Activated CD4-positive, alpha-beta memory T cell treated with anti-CD3 and anti-CD28 coated beads, Interleukin-2, amount 10 ng/mL, durations not matched to agents 7 days and 5 days (primary cell): ENCODE measurements at regions not wholly inside any gene's neighbourhood (a gene's known extent, or its start where the extent isn't known, plus 50 kb on each side); places are given as distances from the start of the nearest gene placed in this dataset.

Experiments used
- CTCF ChIA-PET: fragments of 350-600 bp; sonication (Branson Sonifier 250); formaldehyde crosslinking; loops from one replicate; lab custom pipeline; 2021; ENCODE audit warnings: antibody characterized with exemption, inconsistent platforms; lab: Charles Lee
- POLR2A ChIA-PET: fragments of 350-600 bp; sonication (Branson Sonifier 250); formaldehyde crosslinking; loops from one replicate; lab custom pipeline; 2021; ENCODE audit warnings: antibody characterized with exemption; lab: Charles Lee
- DNase-seq: peaks from one replicate; pipeline ENCODE4 v3.0.0-alpha.2; 2020
- H3K27ac Mint-ChIP-seq: one replicate; pipeline ENCODE4 v1.8.0; 2021; ENCODE audit warnings: mild to moderate bottlenecking, mixed read lengths
- H3K27me3 Mint-ChIP-seq: one replicate; pipeline ENCODE4 v1.8.0; 2021; ENCODE audit warnings: mixed read lengths
- H3K36me3 Mint-ChIP-seq: one replicate; pipeline ENCODE4 v1.8.0; 2021; ENCODE audit warnings: low read depth, mixed read lengths
- H3K4me1 Mint-ChIP-seq: one replicate; pipeline ENCODE4 v1.8.0; 2021; ENCODE audit warnings: mixed read lengths
- H3K4me3 Mint-ChIP-seq: one replicate; pipeline ENCODE4 v1.8.0; 2021; ENCODE audit warnings: mild to moderate bottlenecking, mixed read lengths
- H3K9me3 Mint-ChIP-seq: one replicate; pipeline ENCODE4 v1.8.0; 2021; ENCODE audit warnings: mixed read lengths

GRCh38 chr2:71801969-71802368, 345.7 kb downstream of the CYP26B1 start:
- Mint-ChIP-seq H3K4me1 (no peaks in the 10 kb centered on the region), H3K36me3 (no peaks in the 10 kb centered on the region), H3K4me3 (no peak overlapping the region), H3K9me3 (no peaks in the 10 kb centered on the region), H3K27ac (no peak overlapping the region), H3K27me3 (no peaks in the 10 kb centered on the region)
- DNase-seq: no peak
- CTCF ChIA-PET: no interaction called here
- POLR2A ChIA-PET: no interaction called here

GRCh38 chr2:71801556-71801955, 346.1 kb downstream of the CYP26B1 start:
- CTCF ChIA-PET: interaction anchor here (0.5 kb wide), 1 partner anchor 928 kb away, joined by 4 read pairs; no protein-coding TSS in a partner anchor
- no peaks in the 10 kb centered on the region for H3K4me1 Mint-ChIP-seq
- no peak for DNase-seq
- no peak overlapping the region for H3K27ac Mint-ChIP-seq
- no peaks in the 10 kb centered on the region for H3K27me3 Mint-ChIP-seq
- POLR2A ChIA-PET: no interaction called here
- H3K4me3 Mint-ChIP-seq: no peak overlapping the region
- H3K9me3 Mint-ChIP-seq: no peaks in the 10 kb centered on the region
- no peaks in the 10 kb centered on the region for H3K36me3 Mint-ChIP-seq

GRCh38 chr2:71800851-71801250, 346.8 kb downstream of the CYP26B1 start:
- DNase-seq: no peak
- Mint-ChIP-seq H3K9me3 (no peaks in the 10 kb centered on the region), H3K27me3 (no peaks in the 10 kb centered on the region), H3K4me3 (no peak overlapping the region), H3K36me3 (no peaks in the 10 kb centered on the region), H3K4me1 (no peaks in the 10 kb centered on the region), H3K27ac (no peak overlapping the region)
- POLR2A ChIA-PET: no interaction called here
- CTCF ChIA-PET: no interaction called here

- Mint-ChIP-seq H3K9me3 (no peaks in the 10 kb centered on the region), H3K27me3 (no peaks in the 10 kb centered on the region), H3K4me3 (no peak overlapping the region), H3K36me3 (no peaks in the 10 kb centered on the region), H3K27ac (no peak overlapping the region), H3K4me1 (no peaks in the 10 kb centered on the region)
- ChIA-PET POLR2A (no interaction called here), CTCF (no interaction called here)
- DNase-seq: no peak
Measured at GRCh38 chr2:71800106-71800809, 346.9 kb downstream of the DYSF start.

- no peak for DNase-seq
- Mint-ChIP-seq H3K4me3 (no peak overlapping the region), H3K4me1 (no peaks in the 10 kb centered on the region), H3K27ac (no peak overlapping the region), H3K9me3 (no peaks in the 10 kb centered on the region), H3K36me3 (no peaks in the 10 kb centered on the region), H3K27me3 (no peaks in the 10 kb centered on the region)
- POLR2A ChIA-PET: no interaction called here
- CTCF ChIA-PET: interaction anchor here (1.4 to 1.9 kb wide), 2 partner anchors 250 to 500 kb away, joined by 5 read pairs; no protein-coding TSS in a partner anchor
Measured at GRCh38 chr2:71799013-71799575, 345.7 kb downstream of the DYSF start.

- H3K27ac Mint-ChIP-seq: no peak overlapping the region
- POLR2A ChIA-PET: no interaction called here
- no peaks in the 10 kb centered on the region for H3K4me1 Mint-ChIP-seq
- no peak overlapping the region for H3K4me3 Mint-ChIP-seq
- CTCF ChIA-PET: interaction anchor here (1.0 to 1.9 kb wide), 5 partner anchors 14 to 499 kb away, joined by 3 to 10 read pairs (median 5); no protein-coding TSS in a partner anchor
- no peaks in the 10 kb centered on the region for H3K9me3 Mint-ChIP-seq
- H3K36me3 Mint-ChIP-seq: no peaks in the 10 kb centered on the region
- H3K27me3 Mint-ChIP-seq: no peaks in the 10 kb centered on the region
- DNase-seq: peak; percentile 18
Measured at GRCh38 chr2:71798266-71799012, 345.1 kb downstream of the DYSF start.

GRCh38 chr2:71797035-71797810, 343.9 kb downstream of the DYSF start:
- H3K27me3 Mint-ChIP-seq: no peaks in the 10 kb centered on the region
- H3K36me3 Mint-ChIP-seq: no peaks in the 10 kb centered on the region
- H3K27ac Mint-ChIP-seq: no peak overlapping the region
- H3K4me1 Mint-ChIP-seq: no peaks in the 10 kb centered on the region
- DNase-seq: no peak
- ChIA-PET POLR2A (no interaction called here), CTCF (interaction anchor here (1.0 to 1.9 kb wide), 5 partner anchors 12 to 498 kb away, joined by 3 to 10 read pairs (median 5); no protein-coding TSS in a partner anchor)
- H3K9me3 Mint-ChIP-seq: no peaks in the 10 kb centered on the region
- H3K4me3 Mint-ChIP-seq: no peak overlapping the region

- no peaks in the 10 kb centered on the region for H3K4me1 Mint-ChIP-seq
- H3K27ac Mint-ChIP-seq: no peak overlapping the region
- H3K9me3 Mint-ChIP-seq: no peaks in the 10 kb centered on the region
- ChIA-PET CTCF (no interaction called here), POLR2A (no interaction called here)
- DNase-seq: no peak
- no peaks in the 10 kb centered on the region for H3K36me3 Mint-ChIP-seq
- H3K4me3 Mint-ChIP-seq: no peak overlapping the region
- no peaks in the 10 kb centered on the region for H3K27me3 Mint-ChIP-seq
Measured at GRCh38 chr2:71796174-71796593, 342.8 kb downstream of the DYSF start.

GRCh38 chr2:71795486-71795885, 342.1 kb downstream of the DYSF start:
- Mint-ChIP-seq H3K4me1 (no peaks in the 10 kb centered on the region), H3K36me3 (no peaks in the 10 kb centered on the region), H3K9me3 (no peaks in the 10 kb centered on the region), H3K27me3 (no peaks in the 10 kb centered on the region), H3K27ac (no peak overlapping the region), H3K4me3 (no peak overlapping the region)
- POLR2A ChIA-PET: no interaction called here
- no peak for DNase-seq
- CTCF ChIA-PET: no interaction called here

GRCh38 chr2:71794611-71795010, 341.2 kb downstream of the DYSF start:
- DNase-seq: no peak
- Mint-ChIP-seq H3K4me1 (no peaks in the 10 kb centered on the region), H3K27me3 (no peaks in the 10 kb centered on the region), H3K27ac (no peak overlapping the region), H3K4me3 (no peak overlapping the region), H3K9me3 (no peaks in the 10 kb centered on the region), H3K36me3 (no peaks in the 10 kb centered on the region)
- CTCF ChIA-PET: interaction anchor here (1.1 kb wide), 1 partner anchor 246 kb away, joined by 3 read pairs; no protein-coding TSS in a partner anchor
- POLR2A ChIA-PET: no interaction called here

GRCh38 chr2:71793926-71794325, 340.6 kb downstream of the DYSF start:
- ChIA-PET CTCF (interaction anchor here (1.1 kb wide), 1 partner anchor 245 kb away, joined by 3 read pairs; no protein-coding TSS in a partner anchor), POLR2A (no interaction called here)
- no peak overlapping the region for H3K4me3 Mint-ChIP-seq
- no peaks in the 10 kb centered on the region for H3K36me3 Mint-ChIP-seq
- no peaks in the 10 kb centered on the region for H3K27me3 Mint-ChIP-seq
- no peaks in the 10 kb centered on the region for H3K9me3 Mint-ChIP-seq
- no peak for DNase-seq
- H3K27ac Mint-ChIP-seq: no peak overlapping the region
- no peaks in the 10 kb centered on the region for H3K4me1 Mint-ChIP-seq

- CTCF ChIA-PET: no interaction called here
- H3K27me3 Mint-ChIP-seq: no peaks in the 10 kb centered on the region
- H3K27ac Mint-ChIP-seq: no peak overlapping the region
- H3K4me1 Mint-ChIP-seq: no peaks in the 10 kb centered on the region
- H3K36me3 Mint-ChIP-seq: no peaks in the 10 kb centered on the region
- POLR2A ChIA-PET: no interaction called here
- H3K4me3 Mint-ChIP-seq: no peak overlapping the region
- H3K9me3 Mint-ChIP-seq: no peaks in the 10 kb centered on the region
- DNase-seq: no peak
Measured at GRCh38 chr2:71792926-71793761, 339.8 kb downstream of the DYSF start.
